Adrenal gland (tissue), 5 donors: ENCODE measurements at regions not wholly inside any gene's neighbourhood (a gene's known extent, or its start where the extent isn't known, plus 50 kb on each side); places are given as distances from the start of the nearest gene placed in this dataset.

ENCODE experiments used
- CTCF ChIP-seq, 6 experiments: fragments of 450-650 bp in 4 of 6; fragments of 200-600 bp in 2 of 6; sonication (generic) in 1 of 6; IDR thresholded peaks; 1 replicate in 5 of 6; 2 replicates in 1 of 6; pipeline versions ENCODE4 v1.5.1 to v1.8.0; 2016 to 2021; ENCODE audit warnings: antibody characterized with exemption in 6 of 6, mild to moderate bottlenecking in 2 of 6, moderate library complexity in 1 of 6
- POLR2A ChIP-seq, 2 donors: fragments of 450-650 bp; IDR thresholded peaks; one replicate each; pipeline ENCODE4 v1.6.1; 2017; ENCODE audit warnings: antibody characterized with exemption in 2 of 2, mild to moderate bottlenecking in 2 of 2, moderate library complexity in 1 of 2
- donor health status: DM: no; HTN: no; CAD: no.

GRCh38 chr13:67971291-67971690, 741.2 kb upstream of the PCDH9 start:
- no peak for TF ChIP-seq POLR2A (IDR thresholded peaks at IDR 0.05)
- TF ChIP-seq CTCF (IDR thresholded peaks at IDR 0.05): no peak
